Keratinocyte (primary cell): ENCODE measurements at regions not wholly inside any gene's neighbourhood (a gene's known extent, or its start where the extent isn't known, plus 50 kb on each side); places are given as distances from the start of the nearest gene placed in this dataset.

Source experiments
- DNase-seq: peaks from one replicate; pipeline ENCODE4 v3.0.0-alpha.2; 2011; ENCODE audit warnings: low read depth, missing footprints, low spot score
- FAIRE-seq: peaks from 2 replicates; lab custom pipeline; 2011; peaks lifted over from hg19 to GRCh38; lab: Jason Lieb, UNC
- H2AFZ ChIP-seq: 2 replicates; pipeline ENCODE4 v1.6.0; 2012; ENCODE audit warnings: low read length, control low read depth, inconsistent platforms; ENCODE audit not compliant: control insufficient read depth
- H3K27ac ChIP-seq: 2 replicates; pipeline ENCODE4 v1.5.1; 2011; ENCODE audit warnings: low read length; ENCODE audit not compliant: control insufficient read depth, insufficient read depth
- H3K27me3 ChIP-seq: 3 replicates; pipeline ENCODE4 v1.6.0; 2011; ENCODE audit warnings: low read length; ENCODE audit not compliant: control insufficient read depth, insufficient read depth; ENCODE audit errors: extremely low read depth
- H3K36me3 ChIP-seq, 2 experiments: 2 replicates in 1 of 2; 3 replicates in 1 of 2; pipeline ENCODE4 v1.5.1; 2011; ENCODE audit warnings: low read length in 2 of 2, mild to moderate bottlenecking in 1 of 2; ENCODE audit not compliant: control insufficient read depth in 2 of 2, insufficient read depth in 2 of 2; ENCODE audit errors: extremely low read depth in 1 of 2
- H3K4me1 ChIP-seq: 3 replicates; pipeline ENCODE4 v1.5.1; 2011; ENCODE audit warnings: low read length; ENCODE audit not compliant: control insufficient read depth, insufficient read depth; ENCODE audit errors: extremely low read depth
- H3K4me2 ChIP-seq: 3 replicates; pipeline ENCODE4 v1.6.0; 2011; ENCODE audit warnings: low read depth, low read length; ENCODE audit not compliant: control insufficient read depth, insufficient read depth; ENCODE audit errors: extremely low read depth
- H3K4me3 ChIP-seq, 3 experiments: fragments of 200-600 bp in 1 of 3; sonication (generic) in 1 of 3; 2 replicates in 2 of 3; 3 replicates in 1 of 3; pipeline ENCODE4 v1.5.1; 2011 to 2016; ENCODE audit warnings: low read length in 3 of 3, mild to moderate bottlenecking in 3 of 3, control low read depth in 2 of 3, inconsistent platforms in 1 of 3, low read depth in 1 of 3, mixed read lengths in 1 of 3, mixed run types in 1 of 3, moderate library complexity in 1 of 3; ENCODE audit not compliant: control insufficient read depth in 2 of 3, insufficient read depth in 2 of 3; ENCODE audit errors: extremely low read depth in 1 of 3
- H3K79me2 ChIP-seq: 2 replicates; pipeline ENCODE4 v1.6.0; 2012; ENCODE audit warnings: low read length; ENCODE audit not compliant: control insufficient read depth, insufficient read depth
- H3K9ac ChIP-seq: 3 replicates; pipeline ENCODE4 v1.6.0; 2011; ENCODE audit warnings: low read length; ENCODE audit not compliant: control insufficient read depth, insufficient read depth; ENCODE audit errors: extremely low read depth
- H3K9me1 ChIP-seq: 3 replicates; pipeline ENCODE4 v1.6.0; 2011; ENCODE audit warnings: low read length; ENCODE audit not compliant: control insufficient read depth, insufficient read depth; ENCODE audit errors: extremely low read depth
- H3K9me3 ChIP-seq: 2 replicates; pipeline ENCODE4 v1.5.1; 2012; ENCODE audit warnings: low read depth, low read length; ENCODE audit not compliant: control insufficient read depth
- H4K20me1 ChIP-seq: 3 replicates; pipeline ENCODE4 v1.6.0; 2011; ENCODE audit warnings: low read length; ENCODE audit not compliant: control insufficient read depth, insufficient read depth; ENCODE audit errors: extremely low read depth
- CTCF ChIP-seq, 3 experiments: IDR thresholded peaks in 1 of 3; conservative IDR thresholded peaks in 1 of 3; optimal IDR thresholded peaks in 1 of 3; 2 replicates in 2 of 3; 3 replicates in 1 of 3; pipeline versions ENCODE3 to v1.5.1; 2011; ENCODE audit warnings: low read length in 3 of 3, mild to moderate bottlenecking in 3 of 3, moderate library complexity in 2 of 3, control low read depth in 1 of 3, inconsistent platforms in 1 of 3; ENCODE audit not compliant: insufficient read depth in 2 of 3; ENCODE audit errors: extremely low read depth in 1 of 3
- EZH2 ChIP-seq: IDR thresholded peaks from one replicate; pipeline ENCODE4 v1.6.1; 2012; ENCODE audit warnings: inconsistent platforms, mild to moderate bottlenecking, low read length, moderate library complexity
- dilution Hi-C: fragments of 300-500 bp; cut with MboI; formaldehyde crosslinking; loops from one replicate; pipeline ENCODE4 v1.7.0; 2020; ENCODE audit warnings: low sequenced_read_pairs; ENCODE audit not compliant: extremely low pct_ligation_motif_present

GRCh38 chr3:124601190-124601589, 129.1 kb upstream of the UMPS start:
- TF ChIP-seq CTCF (optimal IDR thresholded peaks at IDR 0.05 in 1 of 3, IDR thresholded peaks at IDR 0.05 in 1 of 3, conservative IDR thresholded peaks at IDR 0.05 in 1 of 3; ENCODE audit: extremely low read depth in 1 of 3, insufficient read depth in 2 of 3, low read length in 3 of 3) = no peak
- TF ChIP-seq EZH2 = no peak
- no peak for DNase-seq
- H3K27me3 ChIP-seq = peaks cover 3% of the 10 kb centered on the region
- no peak overlapping the region for H3K27ac ChIP-seq
- no peak for FAIRE-seq
- H4K20me1 ChIP-seq = no peaks in the 10 kb centered on the region
- dilution Hi-C loops = no loop called here
- H3K36me3 ChIP-seq = no peaks in the 10 kb centered on the region
- H3K4me1 ChIP-seq = peaks cover 7% of the 10 kb centered on the region
- H2AFZ ChIP-seq = no peak overlapping the region
- H3K4me3 ChIP-seq = no peak overlapping the region
- H3K9me1 ChIP-seq = no peaks in the 10 kb centered on the region
- H3K9ac ChIP-seq = no peak overlapping the region
- H3K9me3 ChIP-seq = no peaks in the 10 kb centered on the region
- H3K79me2 ChIP-seq = no peaks in the 10 kb centered on the region
- no peak overlapping the region for H3K4me2 ChIP-seq

- no peak for FAIRE-seq
- TF ChIP-seq CTCF (optimal IDR thresholded peaks at IDR 0.05 in 1 of 3, IDR thresholded peaks at IDR 0.05 in 1 of 3, conservative IDR thresholded peaks at IDR 0.05 in 1 of 3; ENCODE audit: extremely low read depth in 1 of 3, insufficient read depth in 2 of 3, low read length in 3 of 3) = no peak
- no peak for TF ChIP-seq EZH2
- Histone ChIP-seq H3K27ac (no peak overlapping the region), H3K36me3 (no peaks in the 10 kb centered on the region), H3K4me3 (no peak overlapping the region), H4K20me1 (no peaks in the 10 kb centered on the region), H3K4me2 (no peak overlapping the region), H3K9me3 (no peaks in the 10 kb centered on the region), H3K9ac (no peak overlapping the region), H3K79me2 (no peaks in the 10 kb centered on the region), H3K27me3 (peaks cover 3% of the 10 kb centered on the region), H3K4me1 (peaks cover 10% of the 10 kb centered on the region), H3K9me1 (no peaks in the 10 kb centered on the region), H2AFZ (no peak overlapping the region)
- no peak for DNase-seq
- dilution Hi-C loops = no loop called here
Observed at GRCh38 chr3:124602980-124603627, 127.1 kb upstream of the UMPS start.
